Duodenal mucosa (tissue), 2 donors: ENCODE measurements at regions not wholly inside any gene's neighbourhood (a gene's known extent, or its start where the extent isn't known, plus 50 kb on each side); places are given as distances from the start of the nearest gene placed in this dataset.
"Not testable (repeated sequence)": the region's sequence is repeated elsewhere in the genome, so short reads cannot be mapped to it uniquely, and the experiment has no call there.

Source experiments
- H3K27ac ChIP-seq: one replicate; pipeline ENCODE4 v1.7.0; 2013; ENCODE audit warnings: low read depth, low read length
- H3K27me3 ChIP-seq, 2 donors: one replicate each; pipeline ENCODE4 v1.7.0; 2013; ENCODE audit warnings: low read length in 2 of 2, control low read depth in 1 of 2; ENCODE audit not compliant: insufficient read depth in 2 of 2, control insufficient read depth in 1 of 2
- H3K36me3 ChIP-seq, 2 donors: one replicate each; pipeline ENCODE4 v1.7.0; 2013; ENCODE audit warnings: low read length in 2 of 2, control low read depth in 1 of 2; ENCODE audit not compliant: insufficient read depth in 2 of 2, control insufficient read depth in 1 of 2
- H3K4me1 ChIP-seq, 2 donors: one replicate each; pipeline ENCODE4 v1.7.0; 2013; ENCODE audit warnings: low read length in 2 of 2, control low read depth in 1 of 2; ENCODE audit not compliant: insufficient read depth in 2 of 2, control insufficient read depth in 1 of 2
- H3K4me3 ChIP-seq, 2 donors: one replicate each; pipeline ENCODE4 v1.7.0; 2013; ENCODE audit warnings: low read length in 2 of 2, low read depth in 1 of 2
- H3K9ac ChIP-seq, 2 donors: one replicate each; pipeline ENCODE4 v1.7.0; 2013; ENCODE audit warnings: low read length in 2 of 2, low read depth in 1 of 2
- H3K9me3 ChIP-seq, 2 donors: one replicate each; pipeline ENCODE4 v1.7.0; 2013; ENCODE audit warnings: low read length in 2 of 2, control low read depth in 1 of 2; ENCODE audit not compliant: control insufficient read depth in 1 of 2

- Histone ChIP-seq H3K4me3 (no peak overlapping the region), H3K9me3 (no peaks in the 10 kb centered on the region), H3K9ac (no peak overlapping the region), H3K36me3 (no peaks in the 10 kb centered on the region), H3K27me3 (peaks cover 0 to 28% of the 10 kb centered on the region in 2 donors), H3K4me1 (peaks cover 13 to 17% of the 10 kb centered on the region in 2 donors), H3K27ac (no peak overlapping the region)
These were observed 107.2 kb downstream of the MICALL2 start for GRCh38 chr7:1351881-1352625.

- Histone ChIP-seq H3K4me3 (no peak overlapping the region), H3K4me1 (peaks cover 13 to 17% of the 10 kb centered on the region in 2 donors), H3K9ac (no peak overlapping the region), H3K27ac (no peak overlapping the region), H3K9me3 (no peaks in the 10 kb centered on the region), H3K27me3 (peaks cover 0 to 25% of the 10 kb centered on the region in 2 donors), H3K36me3 (no peaks in the 10 kb centered on the region)
These were observed 106.5 kb downstream of the MICALL2 start for GRCh38 chr7:1352656-1353271.

- H3K27ac ChIP-seq, result no peak overlapping the region
- H3K4me3 ChIP-seq, result peak overlapping the region; percentile 24 to 48
- H3K27me3 ChIP-seq, result peaks cover 0 to 19% of the 10 kb centered on the region in 2 donors
- H3K36me3 ChIP-seq, result no peaks in the 10 kb centered on the region
- H3K9ac ChIP-seq, result no peak overlapping the region
- H3K4me1 ChIP-seq, result peaks cover 13 to 17% of the 10 kb centered on the region in 2 donors
- no peaks in the 10 kb centered on the region for H3K9me3 ChIP-seq
These were observed 104.4 kb downstream of the MICALL2 start for GRCh38 chr7:1354661-1355567.

- Histone ChIP-seq H3K36me3 (no peaks in the 10 kb centered on the region), H3K9ac (no peak overlapping the region), H3K4me3 (peak overlapping the region; percentile 24 to 48), H3K27ac (no peak overlapping the region), H3K9me3 (no peaks in the 10 kb centered on the region), H3K4me1 (peaks cover 13 to 17% of the 10 kb centered on the region in 2 donors), H3K27me3 (peaks cover 0 to 19% of the 10 kb centered on the region in 2 donors)
These were observed 103.5 kb downstream of the MICALL2 start for GRCh38 chr7:1355568-1356340.

GRCh38 chr7:1356853-1357252, 102.4 kb downstream of the MICALL2 start:
- not testable (repeated sequence) for H3K27ac ChIP-seq, H3K36me3 ChIP-seq, H3K4me3 ChIP-seq, H3K9me3 ChIP-seq, H3K9ac ChIP-seq
- H3K27me3 ChIP-seq, result peaks cover 0 to 16% of the 10 kb centered on the region in 2 donors
- H3K4me1 ChIP-seq, result peaks cover 13 to 17% of the 10 kb centered on the region in 2 donors

- H3K27me3 ChIP-seq, result peaks cover 0 to 13% of the 10 kb centered on the region in 2 donors
These were observed 102.0 kb downstream of the MICALL2 start for GRCh38 chr7:1357260-1357600.

GRCh38 chr7:1357601-1358271, 101.5 kb downstream of the MICALL2 start:
- no peaks in the 10 kb centered on the region for H3K9me3 ChIP-seq
- peaks cover 0 to 13% of the 10 kb centered on the region in 2 donors for H3K27me3 ChIP-seq
- no peak overlapping the region for H3K9ac ChIP-seq

More at GRCh38 chr7:1357260-1357600, 102.0 kb downstream of the MICALL2 start:
- peaks cover 13 to 17% of the 10 kb centered on the region in 2 donors for H3K4me1 ChIP-seq
- H3K4me3 ChIP-seq, H3K27ac ChIP-seq, H3K9ac ChIP-seq, H3K36me3 ChIP-seq, H3K9me3 ChIP-seq: not testable (repeated sequence)

GRCh38 chr7:1358376-1359050, 100.8 kb downstream of the MICALL2 start:
- no peak overlapping the region for H3K9ac ChIP-seq
- no peaks in the 10 kb centered on the region for H3K9me3 ChIP-seq
- no peak overlapping the region for H3K27ac ChIP-seq
- H3K4me3 ChIP-seq, result no peak overlapping the region
- H3K27me3 ChIP-seq, result peaks cover 0 to 13% of the 10 kb centered on the region in 2 donors
- H3K4me1 ChIP-seq, result peaks cover 13 to 17% of the 10 kb centered on the region in 2 donors
- no peaks in the 10 kb centered on the region for H3K36me3 ChIP-seq

More at GRCh38 chr7:1357601-1358271, 101.5 kb downstream of the MICALL2 start:
- H3K36me3 ChIP-seq, result no peaks in the 10 kb centered on the region
- no peak overlapping the region for H3K27ac ChIP-seq
- no peak overlapping the region for H3K4me3 ChIP-seq
- peaks cover 13 to 17% of the 10 kb centered on the region in 2 donors for H3K4me1 ChIP-seq

GRCh38 chr7:1359051-1359400, 100.2 kb downstream of the MICALL2 start:
- peaks cover 13 to 17% of the 10 kb centered on the region in 2 donors for H3K4me1 ChIP-seq
- no peaks in the 10 kb centered on the region for H3K9me3 ChIP-seq
- H3K4me3 ChIP-seq, result no peak overlapping the region
- H3K9ac ChIP-seq, result no peak overlapping the region
- no peak overlapping the region for H3K27ac ChIP-seq
- peaks cover 0 to 13% of the 10 kb centered on the region in 2 donors for H3K27me3 ChIP-seq
- no peaks in the 10 kb centered on the region for H3K36me3 ChIP-seq
